Parathyroid adenoma (tissue), 2 donors: ENCODE measurements at regions not wholly inside any gene's neighbourhood (a gene's known extent, or its start where the extent isn't known, plus 50 kb on each side); places are given as distances from the start of the nearest gene placed in this dataset.

Source experiments
- H2AFZ ChIP-seq: fragments of 300-600 bp; sonication (generic); one replicate; pipeline ENCODE4 v1.7.0; 2017; ENCODE audit warnings: antibody characterized with exemption, mild to moderate bottlenecking
- H3K27ac ChIP-seq: fragments of 300-600 bp; sonication (generic); one replicate; pipeline ENCODE4 v1.7.0; 2017
- H3K27me3 ChIP-seq: fragments of 300-600 bp; sonication (generic); one replicate; pipeline ENCODE4 v1.7.0; 2017; ENCODE audit warnings: low read length; ENCODE audit not compliant: control insufficient read depth, insufficient read depth
- H3K36me3 ChIP-seq: fragments of 300-600 bp; sonication (generic); one replicate; pipeline ENCODE4 v1.7.0; 2017; ENCODE audit warnings: low read length; ENCODE audit not compliant: control insufficient read depth, insufficient read depth
- H3K4me1 ChIP-seq: fragments of 300-600 bp; sonication (generic); one replicate; pipeline ENCODE4 v1.7.0; 2017; ENCODE audit warnings: control low read depth
- H3K4me2 ChIP-seq: fragments of 300-600 bp; sonication (generic); one replicate; pipeline ENCODE4 v1.7.0; 2017; ENCODE audit warnings: low read length
- H3K4me3 ChIP-seq: fragments of 300-600 bp; sonication (generic); one replicate; pipeline ENCODE4 v1.7.0; 2017; ENCODE audit warnings: low read depth, low read length
- H3K79me2 ChIP-seq: fragments of 300-600 bp; sonication (generic); one replicate; pipeline ENCODE4 v1.7.0; 2017; ENCODE audit warnings: control low read depth
- H3K9ac ChIP-seq: fragments of 300-600 bp; sonication (generic); one replicate; pipeline ENCODE4 v1.7.0; 2017; ENCODE audit warnings: mild to moderate bottlenecking
- H3K9me3 ChIP-seq: fragments of 300-600 bp; sonication (generic); one replicate; pipeline ENCODE4 v1.7.0; 2017; ENCODE audit warnings: low read length; ENCODE audit not compliant: control insufficient read depth
- CTCF ChIP-seq: fragments of 300-600 bp; sonication (generic); IDR thresholded peaks from one replicate; pipeline ENCODE4 v1.7.0; 2017; ENCODE audit warnings: antibody characterized with exemption, mild to moderate bottlenecking
- donor health status: primary hyperparathyroidism.

GRCh38 chr16:8260140-8260539 lies 330.2 kb downstream of the TMEM114 start:
- Histone ChIP-seq H3K9me3 (no peaks in the 10 kb centered on the region), H3K79me2 (no peaks in the 10 kb centered on the region), H3K4me1 (no peaks in the 10 kb centered on the region), H3K27ac (no peak overlapping the region), H3K36me3 (no peaks in the 10 kb centered on the region), H3K27me3 (no peaks in the 10 kb centered on the region), H3K9ac (no peak overlapping the region), H3K4me2 (no peak overlapping the region), H2AFZ (no peak overlapping the region), H3K4me3 (no peak overlapping the region)
- TF ChIP-seq CTCF, result no peak

DNA sequence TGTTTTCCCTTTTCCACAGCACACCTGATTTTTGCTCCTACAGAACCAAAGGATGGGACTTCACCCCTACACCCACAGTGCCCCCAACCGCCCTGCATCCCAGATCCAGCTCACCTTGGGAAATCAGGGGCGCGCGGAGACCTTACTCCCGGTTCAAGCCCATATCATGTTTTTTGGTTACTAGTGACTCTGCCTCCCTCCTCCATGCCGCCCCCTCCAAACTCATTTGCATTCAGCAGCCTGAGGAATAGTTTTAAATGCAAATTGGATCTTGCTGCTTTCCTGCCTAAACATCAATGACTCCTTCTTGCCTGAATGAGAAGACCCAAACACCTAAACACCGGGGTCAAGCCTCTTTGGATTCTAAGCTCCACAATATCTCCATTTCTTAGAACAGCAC lies 331.8 kb downstream of the TMEM114 start:
- H3K4me3 ChIP-seq, result no peak overlapping the region
- H3K4me2 ChIP-seq, result no peak overlapping the region
- no peak overlapping the region for H3K9ac ChIP-seq
- H2AFZ ChIP-seq, result no peak overlapping the region
- H3K27ac ChIP-seq, result no peak overlapping the region
- TF ChIP-seq CTCF, result no peak
- no peaks in the 10 kb centered on the region for H3K79me2 ChIP-seq
- H3K4me1 ChIP-seq, result no peaks in the 10 kb centered on the region
- H3K27me3 ChIP-seq, result no peaks in the 10 kb centered on the region
- H3K36me3 ChIP-seq, result no peaks in the 10 kb centered on the region
- H3K9me3 ChIP-seq, result no peaks in the 10 kb centered on the region

GRCh38 chr16:8257561-8257960 lies 332.8 kb downstream of the TMEM114 start:
- no peak overlapping the region for H3K4me2 ChIP-seq
- no peak overlapping the region for H3K4me3 ChIP-seq
- no peaks in the 10 kb centered on the region for H3K4me1 ChIP-seq
- no peak for TF ChIP-seq CTCF
- no peaks in the 10 kb centered on the region for H3K27me3 ChIP-seq
- H3K79me2 ChIP-seq, result no peaks in the 10 kb centered on the region
- no peak overlapping the region for H3K27ac ChIP-seq
- no peaks in the 10 kb centered on the region for H3K36me3 ChIP-seq
- H2AFZ ChIP-seq, result no peak overlapping the region
- no peaks in the 10 kb centered on the region for H3K9me3 ChIP-seq
- no peak overlapping the region for H3K9ac ChIP-seq

- no peak overlapping the region for H3K4me3 ChIP-seq
- H3K4me1 ChIP-seq, result no peaks in the 10 kb centered on the region
- H3K27me3 ChIP-seq, result no peaks in the 10 kb centered on the region
- no peak overlapping the region for H3K4me2 ChIP-seq
- H3K9ac ChIP-seq, result no peak overlapping the region
- no peak overlapping the region for H2AFZ ChIP-seq
- no peaks in the 10 kb centered on the region for H3K9me3 ChIP-seq
- no peaks in the 10 kb centered on the region for H3K79me2 ChIP-seq
- TF ChIP-seq CTCF, result no peak
- no peaks in the 10 kb centered on the region for H3K36me3 ChIP-seq
- no peak overlapping the region for H3K27ac ChIP-seq
These were observed 335.9 kb downstream of the TMEM114 start for GRCh38 chr16:8254405-8254804.

GRCh38 chr16:8253718-8254117 lies 336.6 kb downstream of the TMEM114 start:
- Histone ChIP-seq H3K4me3 (no peak overlapping the region), H3K4me1 (no peaks in the 10 kb centered on the region), H3K27ac (no peak overlapping the region), H3K27me3 (no peaks in the 10 kb centered on the region), H3K79me2 (no peaks in the 10 kb centered on the region), H3K9me3 (no peaks in the 10 kb centered on the region), H2AFZ (no peak overlapping the region), H3K9ac (no peak overlapping the region), H3K36me3 (no peaks in the 10 kb centered on the region), H3K4me2 (no peak overlapping the region)
- TF ChIP-seq CTCF, result no peak
